GM12878 (cell line): ENCODE measurements at regions not wholly inside any gene's neighbourhood (a gene's known extent, or its start where the extent isn't known, plus 50 kb on each side); places are given as distances from the start of the nearest gene placed in this dataset.

ENCODE experiments used
- ATAC-seq: fragments of 200-7000 bp; cut with Tn5 transposase; 3 replicates; pipeline ENCODE4 v1.9.1; 2020; ENCODE audit warnings: mild to moderate bottlenecking, moderate library complexity
- BruUV-seq: library from RNA; stranded (reverse); fragments of 400-500 nt; replicated peaks from 2 replicates; lab custom pipeline; 2021; lab: Mats Ljungman, UMichigan
- CTCF ChIA-PET: fragments of 300-600 bp; sonication (Branson Sonifier 250); formaldehyde crosslinking; extraction: SDS; loops from one replicate; lab custom pipeline; 2021; ENCODE audit warnings: inconsistent platforms; lab: Yijun Ruan, JAX
- POLR2A ChIA-PET: fragments of 350-600 bp; formaldehyde crosslinking; extraction: SDS; loops from one replicate; lab custom pipeline; 2021; ENCODE audit warnings: inconsistent platforms; lab: Charles Lee
- RAD21 ChIA-PET: fragments of 300-600 bp; sonication (Branson Sonifier 250); formaldehyde crosslinking; loops from one replicate; lab custom pipeline; 2023; ENCODE audit warnings: antibody characterized with exemption; ENCODE audit not compliant: unreplicated experiment; lab: Charles Lee
- SMC1A ChIA-PET: fragments of 300-600 bp; sonication (Branson Sonifier 250); formaldehyde crosslinking; loops from one replicate; lab custom pipeline; 2023; ENCODE audit not compliant: unreplicated experiment, uncharacterized antibody; lab: Charles Lee
- DNase-seq: peaks from one replicate; pipeline ENCODE4 v3.0.0-alpha.2; 2011; ENCODE audit warnings: low read depth, low spot score
- FAIRE-seq: peaks from 3 replicates; lab custom pipeline; 2011; peaks lifted over from hg19 to GRCh38; lab: Jason Lieb, UNC
- H2AFZ ChIP-seq: 2 replicates; pipeline ENCODE4 v1.6.0; 2011; ENCODE audit warnings: low read depth, low read length, control low read depth; ENCODE audit not compliant: control insufficient read depth
- H3K27ac ChIP-seq: 2 replicates; pipeline ENCODE4 v1.5.1; 2011; ENCODE audit warnings: control low read depth; ENCODE audit not compliant: control insufficient read depth, insufficient read depth
- H3K27me3 ChIP-seq, 2 experiments: replicated peaks in 1 of 2; 2 replicates each; pipeline versions ENCODE4 v1.6.0 to v1.6.1; 2011; ENCODE audit warnings: low read length in 1 of 2; ENCODE audit not compliant: control insufficient read depth in 2 of 2, insufficient read depth in 2 of 2
- H3K36me3 ChIP-seq, 2 experiments: 2 replicates each; pipeline ENCODE4 v1.5.1; 2011; ENCODE audit warnings: low read length in 1 of 2; ENCODE audit not compliant: control insufficient read depth in 2 of 2, insufficient read depth in 2 of 2
- H3K4me1 ChIP-seq: 2 replicates; pipeline ENCODE4 v1.6.1; 2011; ENCODE audit warnings: mild to moderate bottlenecking, low read length, moderate library complexity, mixed read lengths; ENCODE audit not compliant: control insufficient read depth, insufficient read depth
- H3K4me2 ChIP-seq: 2 replicates; pipeline ENCODE4 v1.6.0; 2011; ENCODE audit warnings: control low read depth; ENCODE audit not compliant: control insufficient read depth, insufficient read depth
- H3K4me3 ChIP-seq: fragments of 200-600 bp; sonication (generic); 2 replicates; pipeline ENCODE4 v1.5.1; 2016
- H3K79me2 ChIP-seq: 2 replicates; pipeline ENCODE4 v1.6.0; 2011; ENCODE audit warnings: low read length; ENCODE audit not compliant: control insufficient read depth, insufficient read depth
- H3K9ac ChIP-seq: 2 replicates; pipeline ENCODE4 v1.8.0; 2011; ENCODE audit warnings: low read length, control low read depth, mixed read lengths; ENCODE audit not compliant: control insufficient read depth, insufficient read depth
- H3K9me3 ChIP-seq: replicated peaks from 3 replicates; pipeline ENCODE4 v1.5.1; 2011; ENCODE audit warnings: mild to moderate bottlenecking, low read length; ENCODE audit not compliant: control insufficient read depth, insufficient read depth
- H4K20me1 ChIP-seq: 2 replicates; pipeline ENCODE4 v1.6.0; 2011; ENCODE audit not compliant: control insufficient read depth, insufficient read depth
- BMI1 ChIP-seq: fragments of 450-650 bp; IDR thresholded peaks from 2 replicates; pipeline ENCODE4 v1.6.1; 2016; ENCODE audit warnings: mild to moderate bottlenecking, moderate library complexity, borderline replicate concordance
- BRCA1 ChIP-seq: IDR thresholded peaks from 2 replicates; pipeline ENCODE4 v1.6.1; 2011; ENCODE audit warnings: low read depth, low read length, improper control_type of control experiment
- NFXL1 ChIP-seq: fragments of 450-650 bp; IDR thresholded peaks from 2 replicates; pipeline ENCODE4 v1.6.1; 2017; ENCODE audit warnings: antibody characterized with exemption, mild to moderate bottlenecking, borderline replicate concordance
- NFYA ChIP-seq: IDR thresholded peaks from 2 replicates; pipeline ENCODE4 v1.6.1; 2011; ENCODE audit warnings: low read depth, mild to moderate bottlenecking, low read length, improper control_type of control experiment, borderline replicate concordance
- WGBS: methylation state at CpG from one replicate; pipeline ENCODE4 v1.1.6; 2016; ENCODE audit warnings: low lambda C conversion rate; ENCODE audit not compliant: insufficient replicate concordance, insufficient coverage; ENCODE audit errors: missing lambda C conversion rate; 5-methylcytosine and 5-hydroxymethylcytosine counted together
- in situ Hi-C: fragments of 300-500 bp; cut with MboI; formaldehyde crosslinking; loops from 9 replicates; pipeline ENCODE4 v1.14.3; 2018; ENCODE audit warnings: mixed read lengths
- intact Hi-C: fragments of 100-400 bp; cut with micrococcal nuclease; formaldehyde crosslinking; loops from one replicate; pipeline ENCODE4 v1.14.2; 2022; ENCODE audit not compliant: unreplicated experiment
- TF ChIP-seq, protein P1 (sequence below): fragments of 450-650 bp; conservative IDR thresholded peaks from 2 replicates; pipeline ENCODE4 v1.6.1; 2017; ENCODE audit warnings: mild to moderate bottlenecking, moderate library complexity
- TF ChIP-seq, protein P2 (sequence below): fragments of 450-650 bp; IDR thresholded peaks from 2 replicates; pipeline ENCODE4 v1.6.1; 2017; ENCODE audit warnings: borderline replicate concordance
- TF ChIP-seq, protein P3 (sequence below): fragments of 450-650 bp; IDR thresholded peaks from 2 replicates; pipeline ENCODE4 v1.6.1; 2017; ENCODE audit warnings: mild to moderate bottlenecking, low read depth, inconsistent platforms; ENCODE audit not compliant: poor library complexity, severe bottlenecking
- TF ChIP-seq, protein P4 (sequence below): fragments of 450-650 bp; IDR thresholded peaks from 2 replicates; pipeline ENCODE4 v1.6.1; 2017; ENCODE audit warnings: mild to moderate bottlenecking, moderate library complexity
- TF ChIP-seq, protein P5 (sequence below): fragments of 450-650 bp; IDR thresholded peaks from 2 replicates; pipeline ENCODE4 v1.6.1; 2014; ENCODE audit warnings: mild to moderate bottlenecking

DNA sequence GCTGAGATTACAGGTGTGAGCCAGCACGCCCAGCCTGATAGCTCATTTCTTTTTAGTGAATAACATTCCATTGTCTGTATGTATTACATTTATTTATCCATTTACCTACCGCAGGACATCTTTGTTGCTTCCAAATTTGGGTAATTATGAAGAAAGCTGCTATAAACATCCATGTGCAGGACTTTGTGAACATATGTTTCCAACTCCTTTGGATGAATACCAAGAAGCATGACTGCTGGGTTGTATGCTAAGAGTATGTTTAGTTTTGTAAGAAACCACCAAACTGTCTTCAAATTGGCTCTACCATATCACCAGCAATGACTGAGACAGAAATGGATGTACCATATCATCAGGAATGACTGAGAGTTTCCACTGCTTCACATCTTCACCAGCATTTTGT is 200.2 kb upstream of the TMEM196 start:
- Histone ChIP-seq H3K36me3 (no peaks in the 10 kb centered on the region), H3K9ac (no peak overlapping the region), H3K79me2 (no peaks in the 10 kb centered on the region), H3K27ac (no peak overlapping the region), H3K4me3 (no peak overlapping the region), H3K4me2 (no peak overlapping the region), H3K9me3 (no peaks in the 10 kb centered on the region), H2AFZ (no peak overlapping the region), H4K20me1 (no peaks in the 10 kb centered on the region), H3K4me1 (no peaks in the 10 kb centered on the region), H3K27me3 (no peaks in the 10 kb centered on the region)
- ATAC-seq (no peak), FAIRE-seq (no peak), DNase-seq (no peak)
- in situ Hi-C loops (no loop called here), intact Hi-C loops (no loop called here)
- ChIA-PET CTCF (interaction anchor here (2.2 kb wide), 1 partner anchor 9 kb away, joined by 10 read pairs; no protein-coding TSS in a partner anchor), POLR2A (no interaction called here), SMC1A (interaction anchor here (2.9 kb wide), 1 partner anchor 9 kb away, joined by 12 read pairs; no protein-coding TSS in a partner anchor), RAD21 (no interaction called here)
- no TSS peak for BruUV-seq
- WGBS: 69% methylated on average over 2 of the region's 2 CpGs
- TF ChIP-seq, protein P1, sequence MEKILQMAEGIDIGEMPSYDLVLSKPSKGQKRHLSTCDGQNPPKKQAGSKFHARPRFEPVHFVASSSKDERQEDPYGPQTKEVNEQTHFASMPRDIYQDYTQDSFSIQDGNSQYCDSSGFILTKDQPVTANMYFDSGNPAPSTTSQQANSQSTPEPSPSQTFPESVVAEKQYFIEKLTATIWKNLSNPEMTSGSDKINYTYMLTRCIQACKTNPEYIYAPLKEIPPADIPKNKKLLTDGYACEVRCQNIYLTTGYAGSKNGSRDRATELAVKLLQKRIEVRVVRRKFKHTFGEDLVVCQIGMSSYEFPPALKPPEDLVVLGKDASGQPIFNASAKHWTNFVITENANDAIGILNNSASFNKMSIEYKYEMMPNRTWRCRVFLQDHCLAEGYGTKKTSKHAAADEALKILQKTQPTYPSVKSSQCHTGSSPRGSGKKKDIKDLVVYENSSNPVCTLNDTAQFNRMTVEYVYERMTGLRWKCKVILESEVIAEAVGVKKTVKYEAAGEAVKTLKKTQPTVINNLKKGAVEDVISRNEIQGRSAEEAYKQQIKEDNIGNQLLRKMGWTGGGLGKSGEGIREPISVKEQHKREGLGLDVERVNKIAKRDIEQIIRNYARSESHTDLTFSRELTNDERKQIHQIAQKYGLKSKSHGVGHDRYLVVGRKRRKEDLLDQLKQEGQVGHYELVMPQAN: no peak
- TF ChIP-seq, protein P2, sequence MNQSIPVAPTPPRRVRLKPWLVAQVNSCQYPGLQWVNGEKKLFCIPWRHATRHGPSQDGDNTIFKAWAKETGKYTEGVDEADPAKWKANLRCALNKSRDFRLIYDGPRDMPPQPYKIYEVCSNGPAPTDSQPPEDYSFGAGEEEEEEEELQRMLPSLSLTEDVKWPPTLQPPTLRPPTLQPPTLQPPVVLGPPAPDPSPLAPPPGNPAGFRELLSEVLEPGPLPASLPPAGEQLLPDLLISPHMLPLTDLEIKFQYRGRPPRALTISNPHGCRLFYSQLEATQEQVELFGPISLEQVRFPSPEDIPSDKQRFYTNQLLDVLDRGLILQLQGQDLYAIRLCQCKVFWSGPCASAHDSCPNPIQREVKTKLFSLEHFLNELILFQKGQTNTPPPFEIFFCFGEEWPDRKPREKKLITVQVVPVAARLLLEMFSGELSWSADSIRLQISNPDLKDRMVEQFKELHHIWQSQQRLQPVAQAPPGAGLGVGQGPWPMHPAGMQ: no peak
- TF ChIP-seq, protein P3, sequence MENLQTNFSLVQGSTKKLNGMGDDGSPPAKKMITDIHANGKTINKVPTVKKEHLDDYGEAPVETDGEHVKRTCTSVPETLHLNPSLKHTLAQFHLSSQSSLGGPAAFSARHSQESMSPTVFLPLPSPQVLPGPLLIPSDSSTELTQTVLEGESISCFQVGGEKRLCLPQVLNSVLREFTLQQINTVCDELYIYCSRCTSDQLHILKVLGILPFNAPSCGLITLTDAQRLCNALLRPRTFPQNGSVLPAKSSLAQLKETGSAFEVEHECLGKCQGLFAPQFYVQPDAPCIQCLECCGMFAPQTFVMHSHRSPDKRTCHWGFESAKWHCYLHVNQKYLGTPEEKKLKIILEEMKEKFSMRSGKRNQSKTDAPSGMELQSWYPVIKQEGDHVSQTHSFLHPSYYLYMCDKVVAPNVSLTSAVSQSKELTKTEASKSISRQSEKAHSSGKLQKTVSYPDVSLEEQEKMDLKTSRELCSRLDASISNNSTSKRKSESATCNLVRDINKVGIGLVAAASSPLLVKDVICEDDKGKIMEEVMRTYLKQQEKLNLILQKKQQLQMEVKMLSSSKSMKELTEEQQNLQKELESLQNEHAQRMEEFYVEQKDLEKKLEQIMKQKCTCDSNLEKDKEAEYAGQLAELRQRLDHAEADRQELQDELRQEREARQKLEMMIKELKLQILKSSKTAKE: no peak
- TF ChIP-seq NFYA: no peak
- TF ChIP-seq BRCA1: no peak
- TF ChIP-seq, protein P4, sequence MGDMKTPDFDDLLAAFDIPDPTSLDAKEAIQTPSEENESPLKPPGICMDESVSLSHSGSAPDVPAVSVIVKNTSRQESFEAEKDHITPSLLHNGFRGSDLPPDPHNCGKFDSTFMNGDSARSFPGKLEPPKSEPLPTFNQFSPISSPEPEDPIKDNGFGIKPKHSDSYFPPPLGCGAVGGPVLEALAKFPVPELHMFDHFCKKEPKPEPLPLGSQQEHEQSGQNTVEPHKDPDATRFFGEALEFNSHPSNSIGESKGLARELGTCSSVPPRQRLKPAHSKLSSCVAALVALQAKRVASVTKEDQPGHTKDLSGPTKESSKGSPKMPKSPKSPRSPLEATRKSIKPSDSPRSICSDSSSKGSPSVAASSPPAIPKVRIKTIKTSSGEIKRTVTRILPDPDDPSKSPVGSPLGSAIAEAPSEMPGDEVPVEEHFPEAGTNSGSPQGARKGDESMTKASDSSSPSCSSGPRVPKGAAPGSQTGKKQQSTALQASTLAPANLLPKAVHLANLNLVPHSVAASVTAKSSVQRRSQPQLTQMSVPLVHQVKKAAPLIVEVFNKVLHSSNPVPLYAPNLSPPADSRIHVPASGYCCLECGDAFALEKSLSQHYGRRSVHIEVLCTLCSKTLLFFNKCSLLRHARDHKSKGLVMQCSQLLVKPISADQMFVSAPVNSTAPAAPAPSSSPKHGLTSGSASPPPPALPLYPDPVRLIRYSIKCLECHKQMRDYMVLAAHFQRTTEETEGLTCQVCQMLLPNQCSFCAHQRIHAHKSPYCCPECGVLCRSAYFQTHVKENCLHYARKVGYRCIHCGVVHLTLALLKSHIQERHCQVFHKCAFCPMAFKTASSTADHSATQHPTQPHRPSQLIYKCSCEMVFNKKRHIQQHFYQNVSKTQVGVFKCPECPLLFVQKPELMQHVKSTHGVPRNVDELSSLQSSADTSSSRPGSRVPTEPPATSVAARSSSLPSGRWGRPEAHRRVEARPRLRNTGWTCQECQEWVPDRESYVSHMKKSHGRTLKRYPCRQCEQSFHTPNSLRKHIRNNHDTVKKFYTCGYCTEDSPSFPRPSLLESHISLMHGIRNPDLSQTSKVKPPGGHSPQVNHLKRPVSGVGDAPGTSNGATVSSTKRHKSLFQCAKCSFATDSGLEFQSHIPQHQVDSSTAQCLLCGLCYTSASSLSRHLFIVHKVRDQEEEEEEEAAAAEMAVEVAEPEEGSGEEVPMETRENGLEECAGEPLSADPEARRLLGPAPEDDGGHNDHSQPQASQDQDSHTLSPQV: no peak
- no peak for TF ChIP-seq NFXL1
- TF ChIP-seq, protein P5, sequence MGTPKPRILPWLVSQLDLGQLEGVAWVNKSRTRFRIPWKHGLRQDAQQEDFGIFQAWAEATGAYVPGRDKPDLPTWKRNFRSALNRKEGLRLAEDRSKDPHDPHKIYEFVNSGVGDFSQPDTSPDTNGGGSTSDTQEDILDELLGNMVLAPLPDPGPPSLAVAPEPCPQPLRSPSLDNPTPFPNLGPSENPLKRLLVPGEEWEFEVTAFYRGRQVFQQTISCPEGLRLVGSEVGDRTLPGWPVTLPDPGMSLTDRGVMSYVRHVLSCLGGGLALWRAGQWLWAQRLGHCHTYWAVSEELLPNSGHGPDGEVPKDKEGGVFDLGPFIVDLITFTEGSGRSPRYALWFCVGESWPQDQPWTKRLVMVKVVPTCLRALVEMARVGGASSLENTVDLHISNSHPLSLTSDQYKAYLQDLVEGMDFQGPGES: no peak
- no peak for TF ChIP-seq BMI1
